GM23338 (cell line): ENCODE measurements at regions not wholly inside any gene's neighbourhood (a gene's known extent, or its start where the extent isn't known, plus 50 kb on each side); places are given as distances from the start of the nearest gene placed in this dataset.

ENCODE experiments used
- ATAC-seq: fragments of 200-7000 bp; cut with Tn5 transposase; 3 replicates; pipeline ENCODE4 v1.9.1; 2020
- DNase-seq: peaks from one replicate; pipeline ENCODE4 v3.0.0-alpha.2; 2015; ENCODE audit warnings: low spot score
- H2AFZ ChIP-seq: fragments of 200-600 bp; sonication (generic); 2 replicates; pipeline ENCODE4 v1.8.0; 2016; ENCODE audit warnings: antibody characterized with exemption, mild to moderate bottlenecking, moderate library complexity
- H3F3A ChIP-seq: fragments of 200-600 bp; sonication (generic); replicated peaks from 2 replicates; pipeline ENCODE4 v1.8.0; 2017; ENCODE audit warnings: antibody characterized with exemption, mixed run types, low read depth
- H3K27ac ChIP-seq: fragments of 200-600 bp; sonication (generic); 2 replicates; pipeline ENCODE4 v1.6.1; 2016; ENCODE audit warnings: low read depth
- H3K27me3 ChIP-seq: fragments of 200-600 bp; sonication (generic); 2 replicates; pipeline ENCODE4 v1.8.0; 2016; ENCODE audit warnings: mild to moderate bottlenecking, mixed run types, moderate library complexity; ENCODE audit not compliant: insufficient read depth
- H3K36me3 ChIP-seq: fragments of 200-600 bp; sonication (generic); 2 replicates; pipeline ENCODE4 v1.8.0; 2016; ENCODE audit warnings: mild to moderate bottlenecking; ENCODE audit not compliant: insufficient read depth
- H3K4me1 ChIP-seq: fragments of 200-600 bp; sonication (generic); 2 replicates; pipeline ENCODE4 v1.8.0; 2016; ENCODE audit warnings: mild to moderate bottlenecking, moderate library complexity; ENCODE audit not compliant: insufficient read depth
- H3K4me2 ChIP-seq: fragments of 200-600 bp; sonication (generic); 2 replicates; pipeline ENCODE4 v1.7.1; 2017; ENCODE audit warnings: mixed run types
- H3K4me3 ChIP-seq: fragments of 200-600 bp; sonication (generic); 2 replicates; pipeline ENCODE4 v1.6.1; 2016; ENCODE audit warnings: mixed run types
- H3K79me2 ChIP-seq: fragments of 200-600 bp; sonication (generic); replicated peaks from 2 replicates; pipeline ENCODE4 v1.8.0; 2017; ENCODE audit warnings: mild to moderate bottlenecking; ENCODE audit not compliant: insufficient read depth
- H3K9me2 ChIP-seq: fragments of 200-600 bp; sonication (generic); 2 replicates; pipeline ENCODE4 v1.8.0; 2017; ENCODE audit not compliant: insufficient read depth
- H4K20me1 ChIP-seq: fragments of 200-600 bp; sonication (generic); replicated peaks from 2 replicates; pipeline ENCODE4 v1.8.0; 2017; ENCODE audit warnings: mild to moderate bottlenecking; ENCODE audit not compliant: insufficient read depth
- H3K27ac Mint-ChIP-seq: 2 replicates; pipeline ENCODE4 v1.8.0; 2020; ENCODE audit warnings: inconsistent platforms, mild to moderate bottlenecking, moderate library complexity, mixed read lengths
- H3K27me3 Mint-ChIP-seq: 3 replicates; pipeline ENCODE4 v1.8.0; 2022; ENCODE audit warnings: low read depth, mild to moderate bottlenecking, moderate library complexity, mixed read lengths, inconsistent platforms; ENCODE audit not compliant: insufficient read depth, poor library complexity
- H3K36me3 Mint-ChIP-seq: 3 replicates; pipeline ENCODE4 v1.8.0; 2021; ENCODE audit warnings: low read depth, mild to moderate bottlenecking, inconsistent platforms, moderate library complexity, mixed read lengths
- H3K4me1 Mint-ChIP-seq: 3 replicates; pipeline ENCODE4 v1.8.0; 2020; ENCODE audit warnings: mild to moderate bottlenecking, inconsistent platforms, mixed read lengths
- H3K4me3 Mint-ChIP-seq: 3 replicates; pipeline ENCODE4 v1.8.0; 2021; ENCODE audit warnings: moderate library complexity, mild to moderate bottlenecking, inconsistent platforms, mixed read lengths
- H3K9me3 Mint-ChIP-seq: 3 replicates; pipeline ENCODE4 v1.8.0; 2020; ENCODE audit warnings: moderate library complexity, mild to moderate bottlenecking, inconsistent platforms, mixed read lengths
- CREB1 ChIP-seq: fragments of 250-450 bp; sonication (Bioruptor Pico); IDR thresholded peaks from 2 replicates; pipeline ENCODE4 v1.5.0; 2020; ENCODE audit warnings: low read depth, mild to moderate bottlenecking, moderate library complexity
- CTCF ChIP-seq, 2 experiments: fragments of 200-600 bp in 1 of 2; sonication (generic) in 1 of 2; conservative IDR thresholded peaks; 2 replicates each; pipeline versions ENCODE4 v1.5.1 to v1.6.1; 2016 to 2017; ENCODE audit warnings: antibody characterized with exemption in 2 of 2, low read depth in 2 of 2, mild to moderate bottlenecking in 2 of 2, moderate library complexity in 1 of 2
- ETS1 ChIP-seq: IDR thresholded peaks from 2 replicates; pipeline ENCODE4 v1.6.1; 2016; ENCODE audit warnings: antibody characterized with exemption
- REST ChIP-seq: IDR thresholded peaks from one replicate; pipeline ENCODE4 v1.6.1; 2018; ENCODE audit warnings: antibody characterized with exemption; ENCODE audit not compliant: unreplicated experiment
- STAT1 ChIP-seq: IDR thresholded peaks from one replicate; pipeline ENCODE4 v1.6.1; 2016; ENCODE audit warnings: antibody characterized with exemption; ENCODE audit not compliant: unreplicated experiment
- ZNF331 ChIP-seq: fragments of 250-450 bp; sonication (Bioruptor Pico); IDR thresholded peaks from 2 replicates; pipeline ENCODE4 v1.5.0; 2020; ENCODE audit warnings: low read depth, mild to moderate bottlenecking, moderate library complexity
- ZNF462 ChIP-seq: fragments of 250-450 bp; sonication (Bioruptor Pico); IDR thresholded peaks from 2 replicates; pipeline ENCODE4 v1.5.0; 2020; ENCODE audit warnings: mild to moderate bottlenecking, moderate library complexity

- no peak for TF ChIP-seq ZNF462 (CRISPR knock-in tag)
These were observed 121.1 kb downstream of the AIPL1 start (continued) for GRCh38 chr17:6313835-6314234.

- Mint-ChIP-seq H3K4me1 (no peaks in the 10 kb centered on the region), H3K36me3 (no peaks in the 10 kb centered on the region), H3K9me3 (no peaks in the 10 kb centered on the region), H3K27ac (no peak overlapping the region), H3K27me3 (peaks cover 2% of the 10 kb centered on the region), H3K4me3 (no peak overlapping the region)
- H3K27ac ChIP-seq: no peak overlapping the region
- H2AFZ ChIP-seq: no peak overlapping the region
- H3K9me2 ChIP-seq: no peaks in the 10 kb centered on the region; the same call in 1 of the 2 replicates
- ATAC-seq (no peak), DNase-seq (no peak)
- H3K79me2 ChIP-seq: no peaks in the 10 kb centered on the region
- H3K4me2 ChIP-seq: no peak overlapping the region
- H3K27me3 ChIP-seq: no peaks in the 10 kb centered on the region
- no peaks in the 10 kb centered on the region for H4K20me1 ChIP-seq
- H3K36me3 ChIP-seq: no peaks in the 10 kb centered on the region
- no peaks in the 10 kb centered on the region for H3K4me1 ChIP-seq
- no peaks in the 10 kb centered on the region for H3F3A ChIP-seq
- no peak overlapping the region for H3K4me3 ChIP-seq
- TF ChIP-seq CREB1 (CRISPR knock-in tag): no peak
- TF ChIP-seq ZNF331 (CRISPR knock-in tag): no peak
- no peak for TF ChIP-seq CTCF (conservative IDR thresholded peaks at IDR 0.05; ENCODE audit: low read depth in 2 of 2)
- no peak for TF ChIP-seq STAT1
- no peak for TF ChIP-seq REST
- no peak for TF ChIP-seq ETS1
These were observed 128.1 kb downstream of the AIPL1 start for GRCh38 chr17:6306820-6307219.
